Osteoblast (primary cell): ENCODE measurements at regions not wholly inside any gene's neighbourhood (a gene's known extent, or its start where the extent isn't known, plus 50 kb on each side); places are given as distances from the start of the nearest gene placed in this dataset.

ENCODE experiments used
- DNase-seq: peaks from one replicate; pipeline ENCODE4 v3.0.0; 2011; ENCODE audit warnings: low spot score, mixed read lengths; ENCODE audit not compliant: insufficient read length; ENCODE audit errors: missing footprints
- H2AFZ ChIP-seq: 2 replicates; pipeline ENCODE4 v1.6.0; 2011; ENCODE audit warnings: mild to moderate bottlenecking, low read length
- H3K27ac ChIP-seq: 2 replicates; pipeline ENCODE4 v1.5.1; 2011; ENCODE audit warnings: mild to moderate bottlenecking, low read depth, low read length, moderate library complexity
- H3K27me3 ChIP-seq: 2 replicates; pipeline ENCODE4 v1.6.0; 2012; ENCODE audit warnings: mild to moderate bottlenecking, control low read depth, inconsistent platforms, low read length, moderate library complexity; ENCODE audit not compliant: insufficient read depth
- H3K36me3 ChIP-seq: 2 replicates; pipeline ENCODE4 v1.5.1; 2011; ENCODE audit warnings: mild to moderate bottlenecking, low read length, control low read depth, moderate library complexity; ENCODE audit not compliant: insufficient read depth
- H3K4me1 ChIP-seq: 2 replicates; pipeline ENCODE4 v1.5.1; 2011; ENCODE audit warnings: mild to moderate bottlenecking, low read length, control low read depth, moderate library complexity; ENCODE audit not compliant: insufficient read depth
- H3K4me2 ChIP-seq: 2 replicates; pipeline ENCODE4 v1.6.0; 2011; ENCODE audit warnings: mild to moderate bottlenecking, low read length; ENCODE audit not compliant: insufficient read depth
- H3K4me3 ChIP-seq: fragments of 200-600 bp; sonication (generic); 3 replicates; pipeline ENCODE4 v1.5.1; 2012; ENCODE audit warnings: mild to moderate bottlenecking, low read length, inconsistent platforms; ENCODE audit not compliant: insufficient read depth
- H3K79me2 ChIP-seq: 2 replicates; pipeline ENCODE4 v1.6.0; 2012; ENCODE audit warnings: mild to moderate bottlenecking, low read length, control low read depth, inconsistent platforms; ENCODE audit not compliant: insufficient read depth
- H3K9me3 ChIP-seq: 2 replicates; pipeline ENCODE4 v1.5.1; 2011; ENCODE audit warnings: low read depth, low read length, control low read depth
- H4K20me1 ChIP-seq: 2 replicates; pipeline ENCODE4 v1.6.0; 2012; ENCODE audit warnings: mild to moderate bottlenecking, low read length, control low read depth; ENCODE audit not compliant: insufficient read depth
- CTCF ChIP-seq: IDR thresholded peaks from 2 replicates; pipeline ENCODE4 v1.5.1; 2011; ENCODE audit warnings: mild to moderate bottlenecking, low read depth, low read length, moderate library complexity; ENCODE audit errors: extremely low read depth

GRCh38 chr6:16953905-16954304 is 147.9 kb upstream of the STMND1 start:
- Histone ChIP-seq H4K20me1 (no peaks in the 10 kb centered on the region), H3K4me3 (no peak overlapping the region), H2AFZ (no peak overlapping the region), H3K27ac (no peak overlapping the region), H3K9me3 (no peaks in the 10 kb centered on the region), H3K27me3 (no peaks in the 10 kb centered on the region), H3K4me1 (peaks cover 10% of the 10 kb centered on the region), H3K36me3 (no peaks in the 10 kb centered on the region), H3K4me2 (no peak overlapping the region), H3K79me2 (no peaks in the 10 kb centered on the region)
- TF ChIP-seq CTCF = no peak
- no peak for DNase-seq

GRCh38 chr6:16953446-16953845 is 148.4 kb upstream of the STMND1 start:
- no peaks in the 10 kb centered on the region for H3K9me3 ChIP-seq
- no peak overlapping the region for H3K4me2 ChIP-seq
- no peaks in the 10 kb centered on the region for H4K20me1 ChIP-seq
- no peak overlapping the region for H3K27ac ChIP-seq
- no peaks in the 10 kb centered on the region for H3K79me2 ChIP-seq
- H2AFZ ChIP-seq = no peak overlapping the region
- no peaks in the 10 kb centered on the region for H3K27me3 ChIP-seq
- H3K4me3 ChIP-seq = no peak overlapping the region
- TF ChIP-seq CTCF = no peak
- no peak for DNase-seq
- H3K4me1 ChIP-seq = peaks cover 13% of the 10 kb centered on the region
- H3K36me3 ChIP-seq = no peaks in the 10 kb centered on the region

- Histone ChIP-seq H3K4me2 (no peak overlapping the region), H3K27ac (no peak overlapping the region), H3K79me2 (no peaks in the 10 kb centered on the region), H2AFZ (no peak overlapping the region), H3K4me1 (peaks cover 31% of the 10 kb centered on the region), H3K4me3 (no peak overlapping the region), H3K27me3 (no peaks in the 10 kb centered on the region), H3K9me3 (no peaks in the 10 kb centered on the region), H4K20me1 (no peaks in the 10 kb centered on the region), H3K36me3 (no peaks in the 10 kb centered on the region)
- DNase-seq = no peak
- TF ChIP-seq CTCF = no peak
Observed at GRCh38 chr6:16950825-16951495, 150.9 kb upstream of the STMND1 start.

- no peak overlapping the region for H3K4me2 ChIP-seq
- no peak overlapping the region for H2AFZ ChIP-seq
- H3K4me1 ChIP-seq = peaks cover 31% of the 10 kb centered on the region
- H3K36me3 ChIP-seq = no peaks in the 10 kb centered on the region
- H3K79me2 ChIP-seq = no peaks in the 10 kb centered on the region
- H3K27ac ChIP-seq = no peak overlapping the region
- TF ChIP-seq CTCF = no peak
- no peaks in the 10 kb centered on the region for H4K20me1 ChIP-seq
- DNase-seq = no peak
- no peaks in the 10 kb centered on the region for H3K9me3 ChIP-seq
- H3K27me3 ChIP-seq = no peaks in the 10 kb centered on the region
- no peak overlapping the region for H3K4me3 ChIP-seq
Observed at GRCh38 chr6:16950302-16950701, 151.5 kb upstream of the STMND1 start.
